ENCODE measurements at regions not wholly inside any gene's neighbourhood (a gene's known extent, or its start where the extent isn't known, plus 50 kb on each side); places are given as distances from the start of the nearest gene placed in this dataset.

- TF ChIP-seq CTCF (IDR thresholded peaks at IDR 0.05; ENCODE audit: low read depth, low read length, missing input control), result no peak
- no peak for TF ChIP-seq JUND (IDR thresholded peaks at IDR 0.05)
- TF ChIP-seq ATF3 (IDR thresholded peaks at IDR 0.05), result no peak
- TF ChIP-seq ZBTB33 (IDR thresholded peaks at IDR 0.05), result no peak
Measured at GRCh38 chr12:58288190-58288589, 346.8 kb downstream of the ATP23 start.

Data from liver (tissue), 3 donors.